GM19240 (cell line): ENCODE measurements at regions not wholly inside any gene's neighbourhood (a gene's known extent, or its start where the extent isn't known, plus 50 kb on each side); places are given as distances from the start of the nearest gene placed in this dataset.
"Not testable (repeated sequence)": the region's sequence is repeated elsewhere in the genome, so short reads cannot be mapped to it uniquely, and the experiment has no call there.

Source experiments
- DNase-seq: peaks from one replicate; pipeline ENCODE4 v3.0.0; 2011; ENCODE audit warnings: low spot score; ENCODE audit not compliant: insufficient read length

DNA sequence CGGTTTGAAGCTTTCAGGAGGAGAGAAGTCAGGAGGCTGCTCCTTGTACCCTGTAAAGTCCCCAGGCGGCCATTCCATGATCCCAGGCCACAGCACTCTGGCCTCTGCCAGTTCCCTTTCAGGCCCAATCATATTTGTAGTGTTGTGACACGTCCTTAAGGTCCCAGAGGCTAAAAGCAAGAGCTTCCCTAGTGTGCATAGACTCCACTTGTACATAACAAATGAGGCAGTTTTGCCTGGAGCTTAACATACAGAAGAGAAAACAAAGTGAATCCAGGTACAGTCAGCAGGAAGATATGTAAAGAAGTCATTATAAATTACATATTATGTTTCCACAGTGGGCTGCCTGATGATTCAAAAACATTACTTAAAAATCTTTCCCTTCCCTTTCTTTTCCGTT, 81.1 kb upstream of the RPH3A start:
- no peak for DNase-seq

DNA sequence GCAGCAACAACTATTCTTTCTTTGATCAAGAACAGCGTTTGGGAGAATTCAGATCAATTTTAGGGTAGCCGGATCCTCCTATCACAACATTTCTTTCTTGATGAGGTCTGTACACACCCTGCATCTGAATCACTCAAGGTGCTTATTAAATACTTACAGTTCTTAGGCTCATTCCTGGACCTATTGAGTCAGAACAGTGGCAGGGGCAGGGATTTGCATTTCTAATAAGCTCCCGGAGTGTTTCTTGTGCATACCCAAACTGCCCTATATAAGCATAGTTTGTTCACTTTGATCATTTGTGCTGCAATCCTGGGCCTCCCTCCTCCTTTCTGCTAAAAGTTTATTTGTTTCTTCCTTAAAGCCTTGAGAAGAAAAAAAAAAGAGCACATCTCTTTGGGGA, 80.5 kb upstream of the RPH3A start:
- DNase-seq: no peak

DNA sequence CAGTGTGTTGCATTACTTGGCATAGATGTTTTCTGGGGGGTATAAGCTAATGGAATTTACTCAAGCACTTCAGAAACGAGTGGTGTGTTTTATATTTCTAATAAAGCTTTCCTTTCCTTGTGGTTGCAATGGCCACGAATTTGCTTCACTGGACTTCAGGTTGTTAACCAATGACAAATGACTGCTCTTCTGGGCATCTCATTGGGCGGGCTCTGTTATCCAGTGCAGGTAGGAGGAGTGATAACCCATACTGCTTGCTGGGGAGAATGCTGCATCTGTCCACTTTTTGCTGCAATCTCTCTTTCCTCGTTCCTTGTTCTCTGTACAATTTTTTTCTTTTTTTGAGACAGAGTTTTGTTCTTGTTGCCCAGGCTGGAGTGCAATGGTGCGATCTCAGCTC, 80.0 kb upstream of the RPH3A start:
- DNase-seq: no peak

DNA sequence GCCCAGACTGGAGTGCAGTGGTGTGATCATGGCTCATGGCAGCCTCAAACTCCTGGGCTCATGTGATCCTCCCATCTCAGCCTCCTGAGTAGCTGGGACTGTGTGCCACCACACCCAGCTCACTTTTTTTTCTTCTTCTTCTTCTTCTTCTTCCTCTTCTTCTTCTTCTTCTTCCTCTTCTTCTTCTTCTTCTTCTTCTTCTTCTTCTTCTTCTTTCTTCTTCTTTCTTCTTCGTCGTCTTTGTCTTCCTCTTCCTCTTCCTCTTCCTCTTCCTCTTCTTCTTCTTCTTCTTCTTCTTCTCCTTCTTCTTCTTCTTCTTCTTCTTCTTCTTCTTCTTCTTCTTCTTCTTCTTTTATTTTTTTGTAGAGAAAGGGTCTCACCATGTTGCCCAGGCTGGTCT, 78.8 kb upstream of the RPH3A start:
- DNase-seq: not testable (repeated sequence)

DNA sequence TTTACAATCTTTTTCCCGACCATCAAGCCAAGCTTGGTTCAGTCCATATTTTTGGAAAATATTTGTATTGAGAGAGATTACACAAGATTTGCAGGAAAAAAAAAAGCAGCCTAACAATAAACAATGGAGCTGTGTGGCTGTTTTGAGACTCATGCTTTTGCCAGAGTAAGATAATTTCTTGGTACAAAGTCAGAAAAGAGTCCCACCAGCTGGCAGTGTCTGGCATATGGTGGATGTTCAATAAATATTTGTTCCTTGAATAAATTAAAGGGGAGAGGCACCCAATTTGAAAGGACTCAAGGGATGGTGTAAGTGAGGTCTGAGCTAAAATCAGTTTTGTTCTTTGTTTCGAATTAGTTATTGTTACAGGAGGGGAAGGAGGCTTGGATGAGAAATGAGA, 78.1 kb upstream of the RPH3A start:
- no peak for DNase-seq

DNA sequence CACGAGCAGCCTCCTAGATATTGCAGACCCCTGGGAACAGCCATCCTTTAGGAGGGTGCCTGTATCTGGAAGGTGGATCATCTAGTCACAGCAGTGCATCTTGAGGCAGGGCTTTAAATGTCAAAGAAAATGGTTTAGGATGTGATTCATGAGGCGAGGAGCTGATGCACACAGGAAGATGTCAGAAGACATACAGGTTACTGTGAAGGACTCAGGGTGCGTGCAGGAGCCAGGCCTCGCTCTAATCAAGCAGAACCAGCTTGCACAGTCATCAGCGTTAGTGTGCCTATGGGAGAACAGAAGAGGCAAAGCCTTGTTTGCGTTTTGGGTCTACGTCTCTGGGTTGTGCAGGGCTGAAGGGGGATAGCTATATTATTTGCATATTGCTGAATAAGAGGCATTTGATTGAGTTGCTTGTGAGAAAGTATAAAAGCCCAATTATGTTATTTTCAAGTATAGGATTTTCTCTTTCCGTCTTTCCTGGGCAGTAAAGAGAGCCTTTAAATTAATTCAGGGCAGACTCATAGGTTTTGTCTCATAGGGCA, 77.3 kb upstream of the RPH3A start:
- DNase-seq: no peak

DNA sequence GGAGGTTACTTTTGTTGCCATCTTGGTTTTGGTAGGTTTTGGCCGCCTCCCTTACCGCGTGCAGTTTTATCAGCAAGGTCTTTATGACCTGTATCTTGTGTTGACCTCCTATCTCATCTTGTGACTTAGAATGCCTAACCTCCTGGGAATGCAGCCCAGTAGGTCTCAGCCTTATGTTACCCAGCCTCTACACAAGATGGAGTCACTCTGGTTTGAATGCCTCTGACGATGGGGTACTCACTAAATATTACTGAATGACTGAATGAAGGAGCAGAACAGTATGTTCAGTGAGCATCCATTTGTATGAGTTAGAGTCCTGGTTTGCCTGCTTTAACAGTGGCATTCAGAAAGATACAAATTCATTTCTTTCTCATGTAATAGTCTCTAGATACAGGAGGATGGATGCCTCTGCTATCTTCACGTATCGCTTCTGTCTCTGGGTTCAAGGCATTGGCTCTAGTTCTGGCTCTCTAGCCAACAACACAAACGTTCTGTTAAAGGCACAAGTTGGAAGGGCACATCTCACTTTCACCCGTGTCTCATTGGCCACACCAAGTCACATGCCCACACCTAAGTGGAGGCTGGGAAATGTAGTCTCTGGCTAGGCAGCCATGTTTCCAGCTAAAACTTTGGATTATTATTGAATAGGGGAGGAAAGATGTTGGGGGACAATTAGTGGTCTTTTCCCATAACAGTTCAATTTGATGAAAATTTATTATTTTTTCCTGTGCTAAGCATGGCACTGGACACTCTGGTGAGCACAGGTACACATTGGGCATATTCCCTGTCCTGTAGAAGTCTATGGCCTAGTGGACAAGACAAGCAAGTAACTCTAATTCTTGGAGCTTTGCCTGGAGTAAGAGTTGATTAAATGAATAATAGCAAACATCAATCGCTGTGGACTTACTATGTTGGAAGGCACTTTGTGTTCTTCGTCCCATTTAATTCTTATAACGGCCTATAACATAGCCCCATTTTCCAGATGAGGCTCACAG, 75.2 kb upstream of the RPH3A start:
- DNase-seq: no peak

DNA sequence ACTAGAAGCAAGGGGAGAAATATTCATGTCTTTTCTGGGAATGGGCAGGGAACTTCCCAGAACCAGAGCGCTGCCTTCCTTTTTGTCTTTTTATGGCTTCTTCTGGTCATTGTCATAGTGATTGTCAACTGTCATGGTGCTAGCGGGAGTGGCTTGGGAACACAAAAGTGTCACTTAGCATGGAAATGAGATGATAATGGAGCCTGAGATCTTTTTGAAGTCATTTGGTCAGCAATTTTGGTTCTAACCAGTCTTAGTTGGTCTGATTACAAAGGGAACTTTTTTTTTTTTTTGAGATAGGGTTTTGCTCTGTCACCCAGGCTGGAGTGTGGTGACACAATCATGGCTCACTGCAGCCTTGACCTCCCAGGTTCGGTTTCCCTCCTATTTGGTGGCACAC, 62.7 kb upstream of the RPH3A start:
- no peak for DNase-seq

DNA sequence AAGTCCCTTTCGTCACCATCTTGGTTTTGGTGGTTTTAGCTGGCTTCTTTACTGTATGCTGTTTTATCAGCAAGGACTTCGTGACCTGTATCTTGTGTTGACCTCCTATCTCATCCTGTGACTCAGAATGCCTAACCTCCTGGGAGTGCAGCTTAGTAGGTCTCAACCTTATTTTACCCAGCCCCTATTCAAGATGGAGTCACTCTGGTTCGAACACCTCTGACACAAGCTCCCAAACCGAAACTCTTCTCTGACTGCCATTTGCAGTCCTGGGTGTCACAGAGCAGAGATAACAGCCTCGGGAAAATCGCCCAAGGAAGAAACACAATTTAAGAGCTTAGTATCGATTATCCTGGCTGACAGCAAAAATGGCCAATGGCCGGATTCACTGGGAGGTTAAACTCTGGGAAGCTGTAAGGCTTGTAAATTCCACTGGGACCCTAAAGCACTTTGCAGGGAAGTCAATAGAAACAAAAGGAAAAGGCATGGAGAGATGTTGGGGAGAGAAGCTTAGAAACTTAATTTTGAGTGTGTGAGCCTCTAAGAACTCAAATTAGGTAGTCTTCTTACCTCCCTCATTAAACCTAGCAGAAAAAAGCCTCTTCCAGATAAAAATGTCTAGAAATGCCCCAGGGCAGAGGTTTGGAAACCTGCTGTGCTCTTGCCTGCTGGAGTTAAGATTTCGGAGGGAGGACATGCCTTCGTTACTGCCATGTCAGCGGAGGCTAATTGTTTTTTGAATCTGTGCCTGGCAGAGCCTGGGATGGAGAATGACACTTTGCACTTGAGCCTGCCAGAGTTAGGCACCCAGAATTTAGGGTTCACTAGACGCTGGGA, 56.5 kb upstream of the RPH3A start:
- no peak for DNase-seq

DNA sequence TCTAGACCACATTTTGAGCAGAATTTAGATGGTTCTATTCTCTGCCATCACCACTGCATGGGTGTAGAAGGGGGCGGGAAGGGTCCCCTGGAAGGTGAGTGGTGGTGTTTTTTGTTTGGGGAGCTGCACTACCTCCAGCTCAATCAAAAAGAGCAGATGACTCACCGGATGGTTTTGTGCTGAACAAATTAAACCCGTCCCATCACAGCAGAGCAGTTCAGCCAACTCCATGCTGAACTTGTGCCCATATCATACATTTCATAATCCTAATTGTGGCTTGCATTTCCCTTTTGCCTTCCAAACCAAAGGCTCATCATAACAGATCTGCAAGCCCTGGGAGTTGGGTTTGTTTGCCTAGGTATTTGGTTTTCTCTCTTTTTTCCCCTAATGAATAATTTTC, 53.0 kb upstream of the RPH3A start:
- DNase-seq: no peak

DNA sequence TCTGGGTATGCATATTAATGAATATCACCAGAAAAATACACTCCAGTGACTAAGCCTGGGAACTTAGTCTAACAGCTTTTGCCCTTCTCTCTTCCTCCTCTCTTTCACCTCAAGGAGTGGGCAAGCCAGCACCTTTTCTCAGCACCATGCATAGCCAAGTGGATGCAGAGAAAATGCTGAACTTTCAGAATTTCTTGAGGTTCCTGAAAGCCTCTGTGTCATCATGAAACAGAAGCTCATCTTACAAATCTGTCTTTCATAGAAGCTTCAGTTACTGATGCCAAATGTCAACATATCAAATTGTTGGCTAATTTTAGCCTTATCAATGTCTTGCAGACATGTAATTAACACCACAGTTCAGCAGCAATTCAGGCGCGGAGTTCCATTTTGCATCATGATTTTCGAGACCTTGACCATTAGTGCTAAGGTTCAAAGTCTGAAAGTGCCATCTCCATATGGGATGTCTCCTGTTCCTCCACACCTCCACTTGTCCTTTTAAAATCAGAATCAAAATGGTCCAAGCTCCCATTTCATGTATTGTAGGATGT, 51.1 kb upstream of the RPH3A start:
- no peak for DNase-seq

DNA sequence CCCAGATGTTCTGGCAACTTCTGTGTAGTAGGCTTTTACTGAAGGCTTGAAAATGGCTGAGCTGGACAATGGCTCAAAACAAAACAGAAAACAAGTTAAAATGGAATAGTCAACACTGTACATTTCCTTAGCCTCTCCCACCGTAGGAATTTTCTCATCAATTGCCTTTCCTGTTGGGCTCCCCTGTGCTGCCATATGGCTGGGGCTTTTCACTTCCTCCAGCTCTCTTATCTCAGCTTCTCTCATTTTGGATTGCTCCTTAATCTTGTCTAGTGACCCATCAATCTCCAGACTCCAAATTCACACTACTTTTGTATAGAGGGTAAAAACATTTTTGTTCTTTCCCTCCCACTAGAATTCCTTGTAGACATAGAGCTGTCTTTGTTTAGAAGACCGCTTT, 50.4 kb upstream of the RPH3A start:
- DNase-seq: no peak
